Activated CD4-positive, alpha-beta T cell treated with anti-CD3 and anti-CD28 coated beads, Interleukin-2, Interleukin-4, amounts not matched to agents 100 ng/mL and 50 ng/mL, durations not matched to agents 16 hours and 8 hours (primary cell): ENCODE measurements at regions not wholly inside any gene's neighbourhood (a gene's known extent, or its start where the extent isn't known, plus 50 kb on each side); places are given as distances from the start of the nearest gene placed in this dataset.
"Not testable (repeated sequence)": the region's sequence is repeated elsewhere in the genome, so short reads cannot be mapped to it uniquely, and the experiment has no call there.

ENCODE experiments used
- DNase-seq: peaks from one replicate; pipeline ENCODE4 v3.0.0-alpha.2; 2020; ENCODE audit warnings: low spot score

- no peak for DNase-seq
These were observed 72.2 kb upstream of the SLC25A33 start for GRCh38 chr1:9466780-9467758.

DNA sequence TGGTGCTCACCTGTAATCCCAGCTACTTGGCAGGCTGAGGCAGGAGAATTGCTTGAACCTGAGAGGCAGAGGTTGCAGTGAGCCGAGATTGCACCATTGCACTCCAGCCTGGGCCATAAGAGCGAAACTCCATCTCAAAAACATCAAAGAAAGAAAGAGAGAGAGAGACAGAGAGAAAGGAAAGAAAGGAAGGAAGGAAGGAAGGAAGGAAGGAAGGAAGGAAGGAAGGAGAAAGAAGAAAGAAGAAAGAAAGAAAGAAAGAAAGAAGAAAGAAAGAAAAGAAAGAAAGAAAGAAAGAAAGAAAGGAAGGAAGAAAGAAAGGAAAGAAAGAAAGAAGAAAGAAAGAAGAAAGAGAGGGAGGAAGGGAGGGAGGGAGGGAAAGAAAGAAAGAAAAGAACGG is 69.4 kb upstream of the SLC25A33 start:
- DNase-seq = not testable (repeated sequence)

DNA sequence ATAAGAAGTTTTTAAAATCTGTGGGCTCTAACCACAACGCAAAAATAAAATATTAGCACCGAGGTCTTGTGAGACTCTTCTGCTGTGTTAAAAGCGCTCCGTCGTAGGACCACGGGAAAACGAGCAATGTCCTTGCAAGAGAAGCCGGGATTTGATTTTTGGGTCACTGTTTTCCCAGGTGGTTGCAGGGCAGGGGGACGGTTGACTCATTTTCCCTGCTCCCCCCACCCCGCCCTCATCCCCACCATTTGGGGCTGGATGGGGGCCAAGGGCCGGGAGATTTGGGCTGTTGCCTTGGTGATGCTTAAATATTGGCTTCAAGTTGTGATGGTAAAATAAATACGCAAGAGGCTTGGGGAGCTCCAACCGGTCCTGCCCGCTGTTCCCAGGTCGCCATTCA is 67.6 kb upstream of the SLC25A33 start:
- DNase-seq = no peak

GRCh38 chr1:9472386-9473031 is 66.8 kb upstream of the SLC25A33 start:
- DNase-seq = no peak

GRCh38 chr1:9473032-9473807 is 66.0 kb upstream of the SLC25A33 start:
- DNase-seq = no peak

- DNase-seq = no peak
These were observed 64.1 kb upstream of the SLC25A33 start for GRCh38 chr1:9475061-9475627.

- peak; percentile 24 for DNase-seq
These were observed 62.3 kb upstream of the SLC25A33 start for GRCh38 chr1:9476790-9477463.

- DNase-seq = no peak
These were observed 61.7 kb upstream of the SLC25A33 start for GRCh38 chr1:9477535-9477934.

GRCh38 chr1:9478021-9478420 is 61.2 kb upstream of the SLC25A33 start:
- DNase-seq = no peak

- DNase-seq = no peak
These were observed 58.2 kb upstream of the SLC25A33 start for GRCh38 chr1:9481048-9481447.

- no peak for DNase-seq
These were observed 56.9 kb upstream of the SLC25A33 start for GRCh38 chr1:9482403-9482802.

DNA sequence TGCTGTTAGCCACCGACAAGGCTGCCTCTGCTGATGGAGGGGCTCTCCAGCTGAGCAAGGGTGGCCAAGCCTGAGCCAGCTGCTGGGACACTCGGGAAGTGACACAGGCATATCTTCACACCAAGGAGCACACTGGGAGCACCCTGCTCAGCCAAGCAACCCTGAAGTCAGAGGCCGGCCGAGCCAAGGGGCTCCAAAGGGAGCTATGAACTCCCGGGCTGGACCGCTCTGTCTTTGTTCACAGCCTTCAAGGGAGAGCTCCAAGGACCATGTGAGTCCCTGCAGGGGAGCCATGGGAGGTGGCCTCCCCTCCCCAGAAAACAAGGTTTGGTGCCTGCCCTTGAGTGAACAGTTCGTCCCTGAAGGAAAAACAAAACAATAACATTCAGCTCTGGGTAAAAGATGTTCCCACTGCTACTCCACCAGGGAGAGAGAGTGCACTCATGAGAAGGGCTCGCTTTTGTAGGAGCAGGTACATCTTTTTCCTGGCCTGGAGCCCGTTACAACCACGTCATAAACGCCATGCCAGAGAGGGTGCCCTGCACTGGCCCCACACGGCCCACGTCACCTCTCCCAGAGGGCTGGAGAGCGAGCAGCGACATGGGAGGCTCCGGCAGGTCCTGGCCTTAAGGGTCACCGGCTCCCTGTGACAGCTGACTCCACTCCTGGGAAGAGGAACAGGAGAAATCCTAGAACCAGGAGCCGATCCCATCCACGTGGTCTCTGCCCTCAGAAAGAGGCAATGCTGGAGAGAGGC is 56.3 kb upstream of the SLC25A33 start:
- no peak for DNase-seq

- DNase-seq = no peak
These were observed 52.7 kb upstream of the SLC25A33 start for GRCh38 chr1:9486466-9487140.
